ENCODE measurements at regions not wholly inside any gene's neighbourhood (a gene's known extent, or its start where the extent isn't known, plus 50 kb on each side); places are given as distances from the start of the nearest gene placed in this dataset.

GRCh38 chr1:239733995-239734394 lies 347.6 kb downstream of the CHRM3 start:
- Histone ChIP-seq H3F3A (ENCODE audit: insufficient read depth) (no peaks in the 10 kb centered on the region), H4K20me1 (ENCODE audit: insufficient read depth) (no peaks in the 10 kb centered on the region), H3K9ac (no peak overlapping the region), H3K9me3 (ENCODE audit: low read depth) (no peaks in the 10 kb centered on the region), H3K9me2 (ENCODE audit: insufficient read depth) (no peaks in the 10 kb centered on the region), H2AFZ (no peak overlapping the region), H3K4me1 (ENCODE audit: insufficient read depth) (no peaks in the 10 kb centered on the region), H3K4me2 (ENCODE audit: unreplicated experiment) (no peak overlapping the region), H3K79me2 (ENCODE audit: insufficient read depth) (no peaks in the 10 kb centered on the region), H3K27ac (no peak overlapping the region), H3K36me3 (ENCODE audit: low read depth) (no peaks in the 10 kb centered on the region), H3K4me3 (no peak overlapping the region), H3K27me3 (replicated peaks; ENCODE audit: insufficient read depth) (no peaks in the 10 kb centered on the region)
- WGBS, 2 experiments (ENCODE audit: low coverage in 1 of 2, low lambda C conversion rate in 2 of 2, missing lambda C conversion rate in 2 of 2) = 7 to 8% methylated on average over 3 of the region's 3 CpGs
- TF ChIP-seq EZH2 (IDR thresholded peaks at IDR 0.05; ENCODE audit: insufficient read depth, poor library complexity, severe bottlenecking) = no peak
- TF ChIP-seq EZH2phosphoT487 (IDR thresholded peaks at IDR 0.05; ENCODE audit: insufficient read depth, low read depth) = no peak
- in situ Hi-C loops (cut with MboI) = no loop called here
- no peak for DNase-seq

- TF ChIP-seq EZH2phosphoT487 (IDR thresholded peaks at IDR 0.05; ENCODE audit: insufficient read depth, low read depth) = no peak
- TF ChIP-seq EZH2 (IDR thresholded peaks at IDR 0.05; ENCODE audit: insufficient read depth, poor library complexity, severe bottlenecking) = no peak
- Histone ChIP-seq H3F3A (ENCODE audit: insufficient read depth) (no peaks in the 10 kb centered on the region), H2AFZ (no peak overlapping the region), H3K36me3 (ENCODE audit: low read depth) (no peaks in the 10 kb centered on the region), H3K9me2 (ENCODE audit: insufficient read depth) (no peaks in the 10 kb centered on the region), H3K27me3 (replicated peaks; ENCODE audit: insufficient read depth) (no peaks in the 10 kb centered on the region), H3K79me2 (ENCODE audit: insufficient read depth) (no peaks in the 10 kb centered on the region), H3K4me2 (ENCODE audit: unreplicated experiment) (no peak overlapping the region), H3K9me3 (ENCODE audit: low read depth) (no peaks in the 10 kb centered on the region), H3K27ac (no peak overlapping the region), H3K4me3 (no peak overlapping the region), H4K20me1 (ENCODE audit: insufficient read depth) (no peaks in the 10 kb centered on the region), H3K4me1 (ENCODE audit: insufficient read depth) (no peaks in the 10 kb centered on the region), H3K9ac (no peak overlapping the region)
- WGBS, 2 experiments (ENCODE audit: low coverage in 1 of 2, low lambda C conversion rate in 2 of 2, missing lambda C conversion rate in 2 of 2) = 0 to 1% methylated on average over 2 of the region's 2 CpGs
- no peak for DNase-seq
- in situ Hi-C loops (cut with MboI) = no loop called here
These were observed 348.7 kb downstream of the CHRM3 start for GRCh38 chr1:239735111-239735510.

GRCh38 chr1:239736479-239736878 lies 350.1 kb downstream of the CHRM3 start:
- H4K20me1 ChIP-seq (ENCODE audit: insufficient read depth) = no peaks in the 10 kb centered on the region
- H3K36me3 ChIP-seq (ENCODE audit: low read depth) = no peaks in the 10 kb centered on the region
- TF ChIP-seq EZH2 (IDR thresholded peaks at IDR 0.05; ENCODE audit: insufficient read depth, poor library complexity, severe bottlenecking) (no peak), EZH2phosphoT487 (IDR thresholded peaks at IDR 0.05; ENCODE audit: insufficient read depth, low read depth) (no peak)
- H3K9me3 ChIP-seq (ENCODE audit: low read depth) = no peaks in the 10 kb centered on the region
- no peak overlapping the region for H3K9ac ChIP-seq
- no peaks in the 10 kb centered on the region for H3K9me2 ChIP-seq (ENCODE audit: insufficient read depth)
- no peak for DNase-seq
- 1 to 4% methylated on average over 2 of the region's 2 CpGs for WGBS, 2 experiments (ENCODE audit: low coverage in 1 of 2, low lambda C conversion rate in 2 of 2, missing lambda C conversion rate in 2 of 2)
- H3K27ac ChIP-seq = no peak overlapping the region
- no peaks in the 10 kb centered on the region for H3F3A ChIP-seq (ENCODE audit: insufficient read depth)
- H3K4me2 ChIP-seq (ENCODE audit: unreplicated experiment) = no peak overlapping the region
- H3K79me2 ChIP-seq (ENCODE audit: insufficient read depth) = no peaks in the 10 kb centered on the region
- in situ Hi-C loops (cut with MboI) = no loop called here
- no peak overlapping the region for H3K4me3 ChIP-seq
- no peaks in the 10 kb centered on the region for H3K4me1 ChIP-seq (ENCODE audit: insufficient read depth)
- H2AFZ ChIP-seq = no peak overlapping the region
- H3K27me3 ChIP-seq (replicated peaks; ENCODE audit: insufficient read depth) = no peaks in the 10 kb centered on the region

- Histone ChIP-seq H4K20me1 (ENCODE audit: insufficient read depth) (no peaks in the 10 kb centered on the region), H3K9me3 (ENCODE audit: low read depth) (no peaks in the 10 kb centered on the region), H3K9me2 (ENCODE audit: insufficient read depth) (no peaks in the 10 kb centered on the region), H3K4me2 (ENCODE audit: unreplicated experiment) (no peak overlapping the region), H3K4me3 (no peak overlapping the region), H3K27me3 (replicated peaks; ENCODE audit: insufficient read depth) (no peaks in the 10 kb centered on the region), H3K27ac (no peak overlapping the region), H3K36me3 (ENCODE audit: low read depth) (no peaks in the 10 kb centered on the region), H3K4me1 (ENCODE audit: insufficient read depth) (no peaks in the 10 kb centered on the region), H3K9ac (no peak overlapping the region), H3F3A (ENCODE audit: insufficient read depth) (no peaks in the 10 kb centered on the region), H3K79me2 (ENCODE audit: insufficient read depth) (no peaks in the 10 kb centered on the region), H2AFZ (no peak overlapping the region)
- WGBS, 2 experiments (ENCODE audit: low coverage in 1 of 2, low lambda C conversion rate in 2 of 2, missing lambda C conversion rate in 2 of 2) = 17 to 23% methylated on average over 2 of the region's 2 CpGs
- no peak for DNase-seq
- TF ChIP-seq EZH2phosphoT487 (IDR thresholded peaks at IDR 0.05; ENCODE audit: insufficient read depth, low read depth) (no peak), EZH2 (IDR thresholded peaks at IDR 0.05; ENCODE audit: insufficient read depth, poor library complexity, severe bottlenecking) (no peak)
- in situ Hi-C loops (cut with MboI) = no loop called here
These were observed 352.3 kb upstream of the FMN2 start for GRCh38 chr1:239739375-239739774.

GRCh38 chr1:239739919-239740318 lies 351.8 kb upstream of the FMN2 start:
- Histone ChIP-seq H3K27me3 (replicated peaks; ENCODE audit: insufficient read depth) (no peaks in the 10 kb centered on the region), H2AFZ (no peak overlapping the region), H3K27ac (no peak overlapping the region), H3K4me3 (no peak overlapping the region), H3K36me3 (ENCODE audit: low read depth) (no peaks in the 10 kb centered on the region), H4K20me1 (ENCODE audit: insufficient read depth) (no peaks in the 10 kb centered on the region), H3K9ac (no peak overlapping the region), H3K4me2 (ENCODE audit: unreplicated experiment) (no peak overlapping the region), H3F3A (ENCODE audit: insufficient read depth) (no peaks in the 10 kb centered on the region), H3K9me2 (ENCODE audit: insufficient read depth) (no peaks in the 10 kb centered on the region), H3K9me3 (ENCODE audit: low read depth) (no peaks in the 10 kb centered on the region), H3K4me1 (ENCODE audit: insufficient read depth) (no peaks in the 10 kb centered on the region), H3K79me2 (ENCODE audit: insufficient read depth) (no peaks in the 10 kb centered on the region)
- no peak for DNase-seq
- WGBS, 2 experiments (ENCODE audit: low coverage in 1 of 2, low lambda C conversion rate in 2 of 2, missing lambda C conversion rate in 2 of 2) = 16 to 25% methylated on average over 2 of the region's 2 CpGs
- in situ Hi-C loops (cut with MboI) = no loop called here
- no peak for TF ChIP-seq EZH2phosphoT487 (IDR thresholded peaks at IDR 0.05; ENCODE audit: insufficient read depth, low read depth)
- no peak for TF ChIP-seq EZH2 (IDR thresholded peaks at IDR 0.05; ENCODE audit: insufficient read depth, poor library complexity, severe bottlenecking)

All from GM23248 (cell line).